ENCODE measurements at regions not wholly inside any gene's neighbourhood (a gene's known extent, or its start where the extent isn't known, plus 50 kb on each side); places are given as distances from the start of the nearest gene placed in this dataset.
"Not testable (repeated sequence)": the region's sequence is repeated elsewhere in the genome, so short reads cannot be mapped to it uniquely, and the experiment has no call there.

DNA sequence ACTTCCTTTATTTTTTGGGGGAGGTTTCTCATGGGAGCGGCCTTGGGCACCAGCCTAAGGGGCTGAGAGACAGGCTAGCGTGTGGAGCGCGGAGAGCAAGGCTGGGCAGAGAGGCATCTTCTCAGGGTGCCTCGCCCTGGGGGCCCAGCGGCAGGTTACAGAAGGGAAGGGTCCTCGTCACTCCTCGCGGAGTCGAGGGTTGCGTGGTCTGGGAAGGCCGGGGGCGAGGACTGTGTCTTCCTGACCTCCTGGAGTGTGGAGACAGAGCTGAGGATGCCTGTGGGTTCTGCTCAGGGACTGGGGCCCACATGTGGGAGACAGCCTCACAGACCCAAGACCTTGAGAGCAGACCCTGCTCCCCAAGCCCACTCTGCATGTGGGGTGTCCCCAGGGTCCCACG is 79.6 kb upstream of the LRPAP1 start:
- DNase-seq, result no peak

- not testable (repeated sequence) for DNase-seq
Measured at GRCh38 chr4:3610851-3611250, 78.6 kb upstream of the LRPAP1 start.

DNA sequence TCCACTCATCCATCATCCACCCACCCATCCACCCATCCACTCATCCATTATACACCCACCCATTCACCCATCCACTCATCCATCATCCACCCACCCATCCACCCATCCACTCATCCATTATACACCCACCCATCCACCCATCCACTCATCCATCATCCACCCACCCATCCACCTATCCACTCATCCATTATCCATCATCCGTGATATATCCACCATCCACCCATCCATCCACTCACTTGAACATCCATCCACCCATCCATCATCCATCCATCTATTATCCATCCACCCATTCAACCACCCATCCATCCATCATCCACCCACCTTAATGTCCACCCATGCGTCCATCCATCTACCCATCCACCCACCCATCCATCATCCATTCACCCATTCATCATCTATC is 77.7 kb upstream of the LRPAP1 start:
- not testable (repeated sequence) for DNase-seq

- no peak for DNase-seq
Measured at GRCh38 chr4:3607690-3608552, 75.7 kb upstream of the LRPAP1 start.

GRCh38 chr4:3606850-3607249 is 74.6 kb upstream of the LRPAP1 start:
- not testable (repeated sequence) for DNase-seq

- DNase-seq, result not testable (repeated sequence)
Measured at GRCh38 chr4:3606271-3606670, 74.0 kb upstream of the LRPAP1 start.

GRCh38 chr4:3605491-3605890 is 73.3 kb upstream of the LRPAP1 start:
- DNase-seq, result no peak

DNA sequence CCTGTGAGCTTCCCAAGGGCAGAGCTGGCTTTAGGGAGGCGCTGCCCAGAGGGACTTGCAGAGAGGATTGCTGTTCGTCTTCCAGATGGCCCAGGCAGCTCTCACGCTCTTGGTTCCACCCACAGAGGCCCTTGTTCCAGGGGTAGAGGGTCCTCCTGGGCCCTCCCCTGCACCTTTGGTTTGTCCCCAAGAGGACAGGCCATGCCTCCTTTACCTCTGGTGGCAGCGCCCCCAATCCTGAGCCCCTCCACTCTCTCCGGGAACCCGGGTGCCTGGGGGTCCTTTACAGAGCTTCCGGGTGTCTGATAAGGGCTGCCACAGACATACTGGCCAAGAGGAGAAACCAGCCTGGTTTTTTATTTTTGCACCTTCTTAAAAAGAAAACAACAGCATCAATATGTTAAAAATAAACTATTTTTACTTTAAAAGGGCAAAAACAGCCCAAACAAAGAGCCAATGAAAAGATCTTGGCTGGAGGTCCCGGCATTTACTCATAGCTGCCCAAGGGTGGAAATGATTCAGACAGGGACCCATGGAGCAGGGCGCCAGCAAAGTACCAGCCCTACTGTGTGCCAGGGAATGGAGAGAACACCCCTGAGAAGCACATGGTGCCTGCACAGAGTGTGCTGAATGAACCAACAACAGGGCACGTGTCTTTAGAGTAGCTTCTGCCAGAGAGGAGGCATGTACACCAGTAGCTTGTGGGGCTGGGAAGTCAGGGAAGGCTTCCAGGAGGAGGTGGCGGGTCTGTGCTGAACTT is 70.8 kb upstream of the LRPAP1 start:
- not testable (repeated sequence) for DNase-seq

- DNase-seq, result no peak
Measured at GRCh38 chr4:3601992-3602391, 69.8 kb upstream of the LRPAP1 start.

DNA sequence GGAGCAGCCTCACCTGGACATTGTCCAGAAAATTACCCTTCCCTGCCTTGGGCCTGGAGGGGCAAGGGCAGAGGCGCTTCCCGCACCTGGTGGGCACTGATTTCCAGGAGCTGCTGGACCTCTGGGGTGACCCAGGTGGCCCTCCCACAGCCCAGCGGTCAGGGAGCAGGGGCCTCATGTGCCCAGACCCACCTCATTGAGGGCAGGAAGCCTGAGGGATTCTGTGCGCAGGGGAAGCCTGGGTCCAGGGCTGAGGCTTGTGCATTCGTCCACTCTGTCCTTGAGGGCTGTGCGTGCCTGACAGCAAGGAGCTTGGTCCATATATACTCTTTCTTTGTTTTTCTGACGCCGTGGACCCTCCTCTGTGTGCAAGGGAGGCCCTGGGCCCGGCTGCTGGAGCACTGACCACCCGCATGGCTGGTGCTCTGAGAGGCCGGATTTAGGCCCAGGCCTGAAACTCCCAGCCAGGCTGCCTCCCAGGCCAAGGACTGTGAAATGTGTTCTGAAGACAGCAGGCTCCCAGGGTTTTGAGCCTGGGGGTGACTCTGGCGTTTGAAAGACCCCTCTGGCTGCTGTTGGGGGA is 69.0 kb upstream of the LRPAP1 start:
- not testable (repeated sequence) for DNase-seq

GRCh38 chr4:3599951-3600350 is 67.7 kb upstream of the LRPAP1 start:
- no peak for DNase-seq

DNA sequence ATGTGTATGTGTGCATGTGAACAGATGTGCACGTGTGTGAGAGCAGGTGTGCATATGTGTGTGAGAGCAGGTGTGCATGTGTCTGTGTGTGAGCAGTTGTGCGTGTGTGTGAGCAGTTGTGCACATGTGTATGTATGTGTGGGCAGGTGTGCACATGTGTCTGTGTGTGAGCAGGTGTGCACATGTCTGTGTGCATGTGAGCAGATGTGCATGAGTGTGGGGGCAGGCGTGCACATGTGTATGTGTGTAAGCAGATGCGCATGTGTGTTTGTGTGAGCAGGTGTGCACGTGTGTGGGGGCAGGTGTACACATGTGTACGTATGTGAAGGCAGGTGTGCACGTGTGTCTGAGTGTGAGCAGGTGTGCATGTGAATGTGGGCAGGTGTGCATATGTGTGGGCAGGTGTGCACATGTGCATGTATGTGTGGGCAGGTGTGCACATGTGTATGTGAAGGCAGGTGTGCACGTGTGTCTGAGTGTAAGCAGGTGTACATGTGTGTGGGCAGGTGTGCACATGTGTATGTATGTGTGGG is 66.5 kb upstream of the LRPAP1 start:
- no peak for DNase-seq

DNA sequence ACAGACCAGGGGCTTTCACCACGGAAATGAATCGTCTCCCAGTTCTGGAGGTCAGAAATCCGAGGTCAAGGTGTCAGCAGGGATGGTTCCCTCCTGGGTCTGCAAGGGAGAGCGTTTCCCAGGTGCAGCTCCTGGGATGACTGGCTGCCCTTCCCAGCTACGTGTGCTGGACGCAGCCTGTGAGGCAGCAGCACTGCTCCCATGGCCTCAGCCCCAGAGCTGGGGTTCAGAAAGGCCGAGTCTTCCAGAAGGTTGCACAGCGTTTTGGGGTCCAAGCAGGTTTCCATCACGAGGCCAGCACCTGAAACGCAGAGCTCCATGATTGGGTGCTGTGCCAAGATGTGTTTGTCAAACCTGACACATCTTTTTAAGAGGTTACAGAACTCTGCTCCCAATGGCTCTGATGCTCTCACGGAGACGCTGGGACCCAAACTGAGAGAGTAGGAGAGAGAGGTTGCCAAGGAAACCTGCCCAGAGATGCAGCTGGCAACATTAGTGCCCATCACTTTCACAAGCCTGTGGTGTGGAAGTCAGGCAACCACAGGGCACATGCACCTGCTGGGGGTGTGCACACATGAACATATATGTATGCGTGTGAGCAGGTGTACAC is 65.8 kb upstream of the LRPAP1 start:
- DNase-seq, result not testable (repeated sequence)

DNA sequence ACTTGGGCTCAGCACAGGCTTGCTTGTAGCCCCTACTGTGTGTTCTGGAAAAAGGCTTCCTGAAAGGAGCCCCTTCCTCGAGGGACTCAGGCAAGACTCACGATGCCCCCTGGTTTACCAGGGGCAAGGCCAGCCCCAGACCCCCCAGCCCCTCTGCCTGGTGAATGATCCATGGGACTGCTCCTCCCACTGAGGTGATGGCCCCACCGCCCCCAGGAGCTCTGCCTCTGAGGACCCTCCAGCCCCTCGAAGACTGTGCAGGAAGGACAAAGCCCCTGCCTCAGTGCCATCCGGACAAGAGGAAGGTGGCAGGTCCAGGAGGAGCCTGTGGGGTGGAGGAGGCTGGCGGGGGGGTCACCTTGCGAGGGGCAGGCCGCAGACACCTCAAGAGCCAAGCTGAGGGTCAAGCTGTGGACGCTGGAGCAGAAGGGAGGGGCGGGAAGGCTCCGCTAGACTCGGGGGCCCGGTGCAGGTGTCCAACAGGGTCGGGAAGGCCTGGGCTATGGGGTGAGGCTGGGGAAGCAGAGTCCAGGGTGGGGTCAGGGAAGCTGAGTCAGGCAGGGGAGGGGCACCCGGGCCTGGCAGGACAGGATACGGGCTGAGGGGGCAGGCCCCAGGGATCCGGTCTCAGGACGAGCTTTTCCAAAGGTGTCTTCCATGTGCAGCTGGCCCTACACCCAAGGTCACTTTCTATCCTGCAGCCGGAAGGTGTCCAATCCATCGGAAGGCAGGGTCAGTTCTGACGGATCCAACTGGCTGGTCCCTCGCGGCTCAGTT is 64.9 kb upstream of the LRPAP1 start:
- not testable (repeated sequence) for DNase-seq

DNA sequence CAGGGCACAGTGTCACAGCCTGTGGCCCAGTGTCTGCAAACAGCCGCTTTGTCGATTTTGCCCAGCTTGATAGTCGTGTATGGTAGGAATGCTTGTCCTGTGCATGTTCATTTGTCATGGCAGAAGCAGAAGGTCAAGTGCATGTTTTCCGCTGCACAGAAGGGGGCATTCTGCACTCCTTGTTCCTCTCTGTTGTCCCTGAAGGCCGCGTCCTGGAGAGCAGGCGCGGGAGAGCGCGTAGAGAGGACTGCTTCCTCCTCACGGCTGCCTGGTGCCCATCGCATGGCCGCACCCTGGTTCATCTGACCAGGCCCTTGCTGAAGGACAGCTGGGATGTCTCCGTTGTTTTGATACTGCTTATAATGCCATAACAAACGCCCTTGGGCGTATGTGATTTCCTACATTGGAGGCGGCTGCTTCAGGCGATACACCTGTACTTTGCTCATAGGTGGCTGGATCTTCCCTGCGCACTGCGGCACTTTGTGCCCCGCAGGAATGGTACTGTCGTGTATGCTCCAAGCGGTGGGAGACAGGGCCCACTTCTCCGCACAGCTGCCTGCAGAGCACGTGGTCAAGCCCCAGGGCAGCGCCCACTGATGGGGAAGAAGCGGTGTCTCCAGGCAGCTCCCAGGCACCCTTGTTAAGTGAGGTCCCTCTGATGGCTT is 63.5 kb upstream of the LRPAP1 start:
- not testable (repeated sequence) for DNase-seq

- not testable (repeated sequence) for DNase-seq
Measured at GRCh38 chr4:3594751-3595150, 62.5 kb upstream of the LRPAP1 start.

DNA sequence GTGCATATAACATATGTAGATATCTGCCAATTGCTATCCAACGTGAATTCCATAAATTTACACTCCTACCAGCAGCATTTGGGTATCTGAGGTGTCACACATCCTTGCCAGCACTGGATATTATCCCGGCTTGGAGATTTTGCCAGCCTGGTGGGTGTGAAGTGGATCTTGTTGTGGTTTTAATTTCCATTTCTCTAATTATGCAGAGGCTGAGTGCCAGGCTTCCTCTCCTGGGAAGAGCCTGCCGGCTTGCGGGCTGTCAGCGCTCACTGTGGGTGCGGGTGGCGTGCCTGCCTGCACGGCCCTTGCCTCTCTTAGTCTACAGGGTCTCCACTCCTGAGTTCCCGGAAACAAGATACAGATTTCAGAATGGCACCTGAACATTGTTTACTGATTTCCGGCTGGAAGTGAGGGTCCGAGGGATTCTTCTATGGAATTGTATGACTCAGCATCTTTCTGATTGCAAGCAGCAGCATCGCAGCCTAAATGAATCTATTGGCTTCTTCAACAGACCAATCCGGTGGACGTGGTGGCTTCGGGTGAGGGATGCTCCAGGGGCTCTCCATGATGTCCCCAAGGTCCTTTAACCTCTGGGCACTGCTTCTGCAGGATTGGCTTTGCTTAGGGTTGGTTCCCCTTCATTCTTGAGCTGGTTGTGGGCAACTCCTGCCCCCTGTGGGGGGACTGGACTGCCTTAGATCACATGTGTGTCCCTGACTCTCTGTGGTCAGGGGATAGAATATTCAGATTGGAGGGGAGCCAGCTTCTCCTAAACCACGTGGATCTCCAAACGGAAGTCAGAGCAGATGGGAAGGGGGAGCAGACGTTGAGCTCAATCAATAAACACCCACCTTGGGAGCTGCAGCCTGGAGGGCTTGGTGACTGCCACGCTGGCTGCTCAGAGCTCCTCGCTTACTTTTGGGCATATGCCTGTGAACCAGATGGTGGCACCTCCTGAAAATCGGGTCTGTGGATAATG is 58.0 kb upstream of the LRPAP1 start:
- DNase-seq, result not testable (repeated sequence)

- not testable (repeated sequence) for DNase-seq
Measured at GRCh38 chr4:3589379-3589778, 57.2 kb upstream of the LRPAP1 start.

DNA sequence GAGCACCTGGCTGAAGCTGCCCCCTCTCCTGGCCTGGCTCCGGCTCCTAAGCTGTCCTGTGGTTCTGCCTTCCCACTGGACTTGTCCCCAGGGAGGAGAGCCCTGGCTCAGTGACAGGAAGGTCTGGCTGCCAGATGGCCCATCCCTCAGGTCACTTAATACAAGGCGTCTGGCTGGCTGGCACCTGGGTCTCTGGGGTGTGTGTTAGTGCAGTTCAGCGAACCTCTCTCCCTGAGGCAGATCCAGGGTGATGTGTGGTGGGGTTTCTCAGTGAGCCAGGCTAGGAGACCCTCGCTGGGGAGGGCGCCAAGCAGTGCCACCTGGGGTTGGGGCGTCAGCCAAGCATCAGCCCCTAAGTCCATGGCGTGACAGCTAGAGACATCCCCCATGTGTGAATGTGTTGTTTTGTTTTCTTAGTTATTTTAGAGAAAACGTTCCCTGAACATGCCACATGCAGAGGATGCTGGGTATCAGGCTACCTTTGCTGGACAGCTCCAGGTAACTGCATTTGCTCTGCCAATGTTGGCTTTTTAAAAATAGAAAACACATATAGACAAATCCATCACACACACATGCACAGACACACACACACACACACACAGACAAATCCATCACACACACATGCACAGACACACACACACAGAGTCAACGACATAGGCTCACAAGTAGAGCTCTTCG is 56.4 kb upstream of the LRPAP1 start:
- DNase-seq, result not testable (repeated sequence)

- DNase-seq, result not testable (repeated sequence)
Measured at GRCh38 chr4:3586596-3586995, 54.4 kb upstream of the LRPAP1 start.

All from NCI-H226 (cell line).